Upper lobe of left lung (tissue), 4 donors: ENCODE measurements at regions not wholly inside any gene's neighbourhood (a gene's known extent, or its start where the extent isn't known, plus 50 kb on each side); places are given as distances from the start of the nearest gene placed in this dataset.

Source experiments
- EP300 ChIP-seq, 4 donors: sonication (generic); formaldehyde crosslinking; IDR thresholded peaks; one replicate each; pipeline ENCODE4 v1.5.1; 2017; ENCODE audit warnings: antibody characterized with exemption in 4 of 4, control low read depth in 2 of 4
- POLR2AphosphoS5 ChIP-seq, 2 donors: sonication (generic); formaldehyde crosslinking; IDR thresholded peaks; one replicate each; pipeline ENCODE4 v1.5.1; 2017; ENCODE audit warnings: antibody characterized with exemption in 2 of 2
- TF ChIP-seq, protein P1 (sequence below), 6 experiments: fragments of 450-650 bp in 4 of 6; fragments of 200-600 bp in 2 of 6; sonication (generic) in 2 of 6; IDR thresholded peaks; one replicate each; pipeline ENCODE4 v1.5.1; 2016 to 2019; ENCODE audit warnings: antibody characterized with exemption in 6 of 6

DNA sequence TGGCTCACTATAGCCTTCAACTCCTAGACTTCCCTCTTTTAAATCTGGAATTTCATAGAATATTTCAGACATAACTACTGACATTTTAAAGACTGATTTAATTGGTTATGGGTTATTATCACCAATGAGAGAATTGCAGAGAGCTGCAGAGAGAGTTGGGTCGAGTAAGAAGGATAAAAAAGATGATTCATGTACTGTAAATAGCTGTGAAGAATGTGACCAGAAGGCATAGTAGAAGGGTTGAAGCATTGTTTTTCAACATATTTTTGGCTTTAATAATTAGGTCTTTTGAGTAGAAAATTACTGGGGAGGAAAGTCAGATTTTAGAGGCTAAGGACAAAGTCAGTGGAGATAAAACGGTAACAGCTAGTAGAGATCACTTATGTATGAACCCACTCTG, 503.2 kb upstream of the SLC8A1 start:
- TF ChIP-seq, protein P1, sequence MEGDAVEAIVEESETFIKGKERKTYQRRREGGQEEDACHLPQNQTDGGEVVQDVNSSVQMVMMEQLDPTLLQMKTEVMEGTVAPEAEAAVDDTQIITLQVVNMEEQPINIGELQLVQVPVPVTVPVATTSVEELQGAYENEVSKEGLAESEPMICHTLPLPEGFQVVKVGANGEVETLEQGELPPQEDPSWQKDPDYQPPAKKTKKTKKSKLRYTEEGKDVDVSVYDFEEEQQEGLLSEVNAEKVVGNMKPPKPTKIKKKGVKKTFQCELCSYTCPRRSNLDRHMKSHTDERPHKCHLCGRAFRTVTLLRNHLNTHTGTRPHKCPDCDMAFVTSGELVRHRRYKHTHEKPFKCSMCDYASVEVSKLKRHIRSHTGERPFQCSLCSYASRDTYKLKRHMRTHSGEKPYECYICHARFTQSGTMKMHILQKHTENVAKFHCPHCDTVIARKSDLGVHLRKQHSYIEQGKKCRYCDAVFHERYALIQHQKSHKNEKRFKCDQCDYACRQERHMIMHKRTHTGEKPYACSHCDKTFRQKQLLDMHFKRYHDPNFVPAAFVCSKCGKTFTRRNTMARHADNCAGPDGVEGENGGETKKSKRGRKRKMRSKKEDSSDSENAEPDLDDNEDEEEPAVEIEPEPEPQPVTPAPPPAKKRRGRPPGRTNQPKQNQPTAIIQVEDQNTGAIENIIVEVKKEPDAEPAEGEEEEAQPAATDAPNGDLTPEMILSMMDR (IDR thresholded peaks at IDR 0.05): no peak
- no peak for TF ChIP-seq POLR2AphosphoS5 (IDR thresholded peaks at IDR 0.05)
- TF ChIP-seq EP300 (IDR thresholded peaks at IDR 0.05): no peak
